Heart right ventricle (tissue), 16 donors: ENCODE measurements at regions not wholly inside any gene's neighbourhood (a gene's known extent, or its start where the extent isn't known, plus 50 kb on each side); places are given as distances from the start of the nearest gene placed in this dataset.

ENCODE experiments used
- ATAC-seq, 8 donors: fragments of 200-7000 bp; cut with Tn5 transposase; one replicate each; pipeline ENCODE4 v1.9.1; 2020; ENCODE audit warnings: mild to moderate bottlenecking in 8 of 8, moderate library complexity in 8 of 8, moderate number of reproducible peaks in 1 of 8
- DNase-seq, 2 donors: peaks; one replicate each; pipeline ENCODE4 v3.0.0-alpha.2; 2020
- H3K27ac ChIP-seq, 10 donors: fragments of 200-600 bp; sonication (generic) in 2 of 10; one replicate each; pipeline versions ENCODE4 v1.5.0 to v1.8.0; 2020 to 2022; ENCODE audit warnings: mild to moderate bottlenecking in 3 of 10
- H3K27me3 ChIP-seq, 7 donors: fragments of 200-600 bp; one replicate each; pipeline ENCODE4 v1.8.0; 2021 to 2022; ENCODE audit warnings: mild to moderate bottlenecking in 2 of 7
- H3K36me3 ChIP-seq, 9 donors: fragments of 200-600 bp; sonication (generic) in 1 of 9; one replicate each; pipeline versions ENCODE4 v1.5.0 to v1.8.0; 2020 to 2022; ENCODE audit warnings: mild to moderate bottlenecking in 2 of 9
- H3K4me1 ChIP-seq, 9 donors: fragments of 200-600 bp; sonication (generic) in 1 of 9; one replicate each; pipeline versions ENCODE4 v1.5.0 to v1.8.0; 2020 to 2022; ENCODE audit warnings: mild to moderate bottlenecking in 4 of 9
- H3K4me3 ChIP-seq, 10 donors: fragments of 200-600 bp; sonication (generic) in 2 of 10; one replicate each; pipeline versions ENCODE4 v1.5.0 to v1.8.0; 2020 to 2022; ENCODE audit warnings: mild to moderate bottlenecking in 7 of 10, moderate library complexity in 2 of 10
- H3K9me3 ChIP-seq, 11 donors: fragments of 200-600 bp in 10 of 11; sonication (generic) in 2 of 11; one replicate each; pipeline versions ENCODE4 v1.5.0 to v1.8.0; 2013 to 2022; ENCODE audit warnings: mild to moderate bottlenecking in 2 of 11, control low read depth in 1 of 11, moderate library complexity in 1 of 11
- WGBS, 2 donors: extraction: QIAGEN DNeasy Blood & Tissue Kit; methylation state at CpG; one replicate each; pipeline ENCODE4 v1.1.7; 2013; ENCODE audit warnings: inconsistent platforms in 1 of 2; 5-methylcytosine and 5-hydroxymethylcytosine counted together
- intact Hi-C, 10 donors: fragments of 100-400 bp; cut with DNase I; formaldehyde crosslinking; loops; one replicate each; pipeline versions ENCODE4 v1.11.1 to v1.14.2; 2022
- TF ChIP-seq, protein P1 (sequence below), 9 donors: fragments of 200-600 bp; sonication (generic) in 2 of 9; IDR thresholded peaks; one replicate each; pipeline versions ENCODE4 v1.5.0 to v1.8.0; 2021 to 2022; ENCODE audit warnings: antibody characterized with exemption in 9 of 9, mild to moderate bottlenecking in 5 of 9, moderate library complexity in 1 of 9
- donor health status: Arrhythmogenic right ventricular cardiomyopathy.
- donor health status: ischemic (EF 13 %, LVEDD 7.1; RV severe dilation, severe dysfunction).
- donor health status: healthy with polysubstance abuse.
- donor health status: DM: no; HTN: yes; CAD: no.
- donor health status: DM: no; HTN: no; CAD: no.
- donor health status: ischemic (EF 25% LVEDD 6.9; RV normal size, moderate dysfunction).
- donor health status: ischemic (EF 25% LVEDD 5.7; RV mildly dilated, moderate dysfunction).
- donor health status: healthy.
- donor health status: DM: yes; HTN: yes; CAD: no.
- donor health status: Ischemic cardiomyopathy.
- donor health status: ischemic (EF 35%, LVEDD 5.7; RV mildly dilated, moderate dysfunction).
- donor health status: nonischemic (EF 11% LVEDD 7.7; RV severe dilation, severe dysfunction).
- donor health status: DM: yes; HTN: yes; CAD: no.
- donor health status: PGD.
- donor health status: ischemic (EF 29% LVEDD 5.4; RV normal size, mild dysfunction).
- donor health status: nonischemic (EF 23%, LVEDD 6.1; RV moderate dilation, normal function).

DNA sequence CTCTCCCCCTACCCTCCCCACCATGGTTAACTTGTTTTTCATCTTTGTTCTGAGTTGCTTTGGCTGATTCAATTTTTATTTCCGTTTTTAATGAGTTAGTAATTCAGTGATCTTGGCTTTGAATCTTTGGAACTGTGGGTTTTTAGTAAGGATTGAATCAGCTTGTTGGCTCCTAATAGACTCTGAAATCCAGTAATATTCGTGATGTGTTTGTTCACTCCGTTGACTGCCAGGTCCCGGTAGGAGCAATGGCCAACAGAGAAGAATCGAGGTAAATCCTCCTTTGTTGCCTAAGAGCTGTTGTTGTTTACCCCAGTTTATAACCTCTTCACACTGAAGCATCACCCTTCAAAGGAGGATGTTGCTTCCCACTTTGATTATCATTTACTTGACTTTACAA lies 92.7 kb downstream of the PCSK1 start:
- peak overlapping the region in 1 of 10 donors; percentile 49 for H3K27ac ChIP-seq
- H3K4me1 ChIP-seq, result peaks cover 0 to 53% (median 14%) of the 10 kb centered on the region in 9 donors
- H3K27me3 ChIP-seq, result no peaks in the 10 kb centered on the region
- 73 to 80% methylated on average over 5 of the region's 5 CpGs for WGBS, 2 donors
- H3K36me3 ChIP-seq, result no peaks in the 10 kb centered on the region
- no peak for DNase-seq
- no peak for ATAC-seq
- intact Hi-C loops, result loop anchor here in 2 of 10 donors (5.0 to 10.0 kb wide), 3 partner anchors 262 to 824 kb away; no protein-coding TSS in a partner anchor
- no peaks in the 10 kb centered on the region for H3K9me3 ChIP-seq
- H3K4me3 ChIP-seq, result no peak overlapping the region
- TF ChIP-seq, protein P1, sequence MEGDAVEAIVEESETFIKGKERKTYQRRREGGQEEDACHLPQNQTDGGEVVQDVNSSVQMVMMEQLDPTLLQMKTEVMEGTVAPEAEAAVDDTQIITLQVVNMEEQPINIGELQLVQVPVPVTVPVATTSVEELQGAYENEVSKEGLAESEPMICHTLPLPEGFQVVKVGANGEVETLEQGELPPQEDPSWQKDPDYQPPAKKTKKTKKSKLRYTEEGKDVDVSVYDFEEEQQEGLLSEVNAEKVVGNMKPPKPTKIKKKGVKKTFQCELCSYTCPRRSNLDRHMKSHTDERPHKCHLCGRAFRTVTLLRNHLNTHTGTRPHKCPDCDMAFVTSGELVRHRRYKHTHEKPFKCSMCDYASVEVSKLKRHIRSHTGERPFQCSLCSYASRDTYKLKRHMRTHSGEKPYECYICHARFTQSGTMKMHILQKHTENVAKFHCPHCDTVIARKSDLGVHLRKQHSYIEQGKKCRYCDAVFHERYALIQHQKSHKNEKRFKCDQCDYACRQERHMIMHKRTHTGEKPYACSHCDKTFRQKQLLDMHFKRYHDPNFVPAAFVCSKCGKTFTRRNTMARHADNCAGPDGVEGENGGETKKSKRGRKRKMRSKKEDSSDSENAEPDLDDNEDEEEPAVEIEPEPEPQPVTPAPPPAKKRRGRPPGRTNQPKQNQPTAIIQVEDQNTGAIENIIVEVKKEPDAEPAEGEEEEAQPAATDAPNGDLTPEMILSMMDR (IDR thresholded peaks at IDR 0.05), result no peak

DNA sequence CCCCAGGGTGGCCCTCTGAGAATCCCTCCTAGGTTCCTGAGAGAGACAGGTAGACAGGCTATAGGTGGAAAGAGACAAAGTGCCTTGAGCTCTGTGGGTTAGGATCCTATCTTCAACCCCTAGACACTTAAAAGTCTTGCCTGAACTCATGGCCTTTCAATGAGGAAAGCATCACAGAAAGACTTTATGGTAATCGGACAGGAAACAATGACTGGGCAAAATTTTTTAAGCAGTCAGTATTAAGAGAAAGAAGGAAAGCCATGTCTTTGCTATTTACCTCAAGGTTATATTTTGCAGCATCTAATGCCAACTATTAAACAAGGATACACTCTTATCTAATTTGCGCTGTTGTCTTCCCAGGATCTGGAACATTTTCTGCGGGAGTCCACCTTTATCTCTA lies 93.2 kb downstream of the PCSK1 start:
- H3K4me3 ChIP-seq, result no peak overlapping the region
- no peaks in the 10 kb centered on the region for H3K9me3 ChIP-seq
- intact Hi-C loops, result loop anchor here in 8 of 10 donors (2.0 to 10.0 kb wide), 15 partner anchors 93 to 825 kb away; partner anchors contain the start of genes RFESD (in 5 of the 8) and ELL2 (in 1 of the 8)
- H3K27ac ChIP-seq, result peak overlapping the region in 1 of 10 donors; percentile 49
- TF ChIP-seq, protein P1 (IDR thresholded peaks at IDR 0.05), result no peak
- no peaks in the 10 kb centered on the region for H3K27me3 ChIP-seq
- ATAC-seq (no peak), DNase-seq (no peak)
- peaks cover 0 to 48% (median 14%) of the 10 kb centered on the region in 9 donors for H3K4me1 ChIP-seq
- no peaks in the 10 kb centered on the region for H3K36me3 ChIP-seq
- 60 to 72% methylated on average over 3 of the region's 3 CpGs for WGBS, 2 donors

DNA sequence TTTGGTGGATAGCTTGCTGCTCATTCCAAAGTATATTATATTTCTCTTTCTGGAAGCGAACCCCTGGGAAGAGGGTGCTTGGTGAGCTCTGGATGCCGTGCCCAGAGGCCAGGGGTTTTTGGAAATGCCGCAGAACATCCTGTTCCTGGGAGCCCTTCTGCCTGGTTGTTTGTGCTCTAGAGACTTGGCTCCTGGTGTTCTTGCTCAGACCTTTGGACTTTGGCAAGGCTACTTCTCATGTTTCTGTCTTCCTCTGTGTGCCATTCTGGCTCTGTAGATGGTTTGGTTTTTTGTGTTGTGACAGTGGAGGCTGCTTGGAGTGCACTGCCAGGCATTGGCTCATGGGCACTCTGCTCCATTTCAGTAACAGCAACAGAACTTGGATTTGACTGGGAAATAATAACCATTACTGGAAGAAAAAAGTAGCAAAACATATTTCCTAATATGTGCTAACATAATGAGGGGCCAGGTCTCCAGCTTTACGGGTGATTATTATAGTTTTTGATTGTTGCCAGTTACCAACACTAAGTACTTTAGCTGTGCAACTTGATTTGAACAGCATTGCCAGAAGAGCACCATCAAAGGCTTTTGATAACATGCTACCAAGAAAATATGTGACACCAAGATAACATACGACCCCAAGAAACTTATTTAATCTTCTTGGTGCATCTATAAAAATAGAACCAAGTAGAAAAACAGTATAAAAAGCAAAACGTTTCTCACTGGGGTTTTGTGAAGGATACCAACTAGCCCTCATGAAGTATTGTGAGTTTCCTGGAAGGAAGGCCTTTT lies 94.2 kb downstream of the PCSK1 start:
- no peak overlapping the region for H3K4me3 ChIP-seq
- TF ChIP-seq, protein P1 (IDR thresholded peaks at IDR 0.05), result no peak
- peak in 5 of 8 donors; percentile 36 to 82 (median 66) for ATAC-seq
- H3K36me3 ChIP-seq, result no peaks in the 10 kb centered on the region
- H3K4me1 ChIP-seq, result peaks cover 0 to 48% (median 14%) of the 10 kb centered on the region in 9 donors
- no peaks in the 10 kb centered on the region for H3K27me3 ChIP-seq
- WGBS, 2 donors, result 40 to 49% methylated on average over 6 of the region's 6 CpGs
- no peak for DNase-seq
- intact Hi-C loops, result loop anchor here in 8 of 10 donors (2.0 to 10.0 kb wide), 12 partner anchors 92 to 694 kb away; partner anchors contain the start of genes RFESD (in 5 of the 8) and ELL2 (in 1 of the 8)
- H3K27ac ChIP-seq, result peak overlapping the region; percentile 20 to 70 (median 36)
- H3K9me3 ChIP-seq, result no peaks in the 10 kb centered on the region

DNA sequence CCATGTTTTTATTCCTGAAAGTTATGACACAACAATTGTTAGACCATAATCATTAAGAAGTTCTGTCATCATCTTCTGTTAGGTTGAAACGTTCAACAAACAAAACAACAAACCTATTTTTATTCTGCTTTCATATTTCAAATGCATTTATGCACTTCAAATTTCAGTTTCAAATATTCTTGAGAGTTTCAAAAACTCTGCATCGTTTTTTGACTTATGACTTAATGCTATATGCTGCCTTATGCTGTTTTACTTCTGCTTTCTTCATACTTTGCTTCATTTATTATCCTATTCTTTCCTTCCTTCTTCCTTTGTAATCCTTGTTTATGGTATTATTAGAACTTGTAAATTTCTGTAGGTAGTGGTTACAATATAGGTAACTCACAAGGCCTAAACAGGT lies 95.0 kb downstream of the PCSK1 start:
- peaks cover 0 to 48% (median 14%) of the 10 kb centered on the region in 9 donors for H3K4me1 ChIP-seq
- no peaks in the 10 kb centered on the region for H3K36me3 ChIP-seq
- intact Hi-C loops, result loop anchor here in 8 of 10 donors (2.0 to 10.0 kb wide), 12 partner anchors 91 to 693 kb away; partner anchors contain the start of genes RFESD (in 5 of the 8) and ELL2 (in 1 of the 8)
- H3K27me3 ChIP-seq, result no peaks in the 10 kb centered on the region
- peak overlapping the region; percentile 20 to 70 (median 36) for H3K27ac ChIP-seq
- TF ChIP-seq, protein P1 (IDR thresholded peaks at IDR 0.05), result no peak
- DNase-seq (no peak), ATAC-seq (no peak)
- WGBS, 2 donors, result 51 to 70% methylated on average over 2 of the region's 2 CpGs
- H3K4me3 ChIP-seq, result no peak overlapping the region
- H3K9me3 ChIP-seq, result no peaks in the 10 kb centered on the region
